ENCODE measurements at regions not wholly inside any gene's neighbourhood (a gene's known extent, or its start where the extent isn't known, plus 50 kb on each side); places are given as distances from the start of the nearest gene placed in this dataset.
"Not testable (repeated sequence)": the region's sequence is repeated elsewhere in the genome, so short reads cannot be mapped to it uniquely, and the experiment has no call there.

GRCh38 chr2:111407632-111408194, 287.0 kb downstream of the BCL2L11 start:
- DNase-seq, result not testable (repeated sequence)

GRCh38 chr2:111410868-111411406, 290.2 kb downstream of the BCL2L11 start:
- DNase-seq, result not testable (repeated sequence)

- not testable (repeated sequence) for DNase-seq
Observed at GRCh38 chr2:111411867-111412681, 291.4 kb downstream of the BCL2L11 start.

- DNase-seq, result not testable (repeated sequence)
Observed at GRCh38 chr2:111412841-111413650, 292.3 kb downstream of the BCL2L11 start.

- not testable (repeated sequence) for DNase-seq
Observed at GRCh38 chr2:111413950-111414349, 293.2 kb downstream of the BCL2L11 start.

- not testable (repeated sequence) for DNase-seq
Observed at GRCh38 chr2:111415765-111416743, 295.3 kb downstream of the BCL2L11 start.

- DNase-seq, result not testable (repeated sequence)
Observed at GRCh38 chr2:111417026-111417425, 296.3 kb downstream of the BCL2L11 start.

- not testable (repeated sequence) for DNase-seq
Observed at GRCh38 chr2:111418091-111418875, 297.6 kb downstream of the BCL2L11 start.

GRCh38 chr2:111420074-111420473, 299.4 kb downstream of the BCL2L11 start:
- DNase-seq, result not testable (repeated sequence)

- not testable (repeated sequence) for DNase-seq
Observed at GRCh38 chr2:111420835-111421234, 300.1 kb downstream of the BCL2L11 start.

- not testable (repeated sequence) for DNase-seq
Observed at GRCh38 chr2:111421949-111422348, 301.2 kb downstream of the BCL2L11 start.

- DNase-seq, result not testable (repeated sequence)
Observed at GRCh38 chr2:111422562-111422961, 301.8 kb downstream of the BCL2L11 start.

- not testable (repeated sequence) for DNase-seq
Observed at GRCh38 chr2:111423184-111423583, 302.5 kb downstream of the BCL2L11 start.

- DNase-seq, result not testable (repeated sequence)
Observed at GRCh38 chr2:111424176-111424575, 303.5 kb downstream of the BCL2L11 start.

- not testable (repeated sequence) for DNase-seq
Observed at GRCh38 chr2:111424851-111425309, 304.2 kb downstream of the BCL2L11 start.

- DNase-seq, result not testable (repeated sequence)
Observed at GRCh38 chr2:111425789-111426201, 305.1 kb downstream of the BCL2L11 start.

- not testable (repeated sequence) for DNase-seq
Observed at GRCh38 chr2:111427346-111427745, 306.6 kb downstream of the BCL2L11 start.

- DNase-seq, result not testable (repeated sequence)
Observed at GRCh38 chr2:111428915-111429314, 308.2 kb downstream of the BCL2L11 start.

- DNase-seq, result not testable (repeated sequence)
Observed at GRCh38 chr2:111429353-111429752, 308.6 kb downstream of the BCL2L11 start.

GRCh38 chr2:111430817-111431661, 310.3 kb downstream of the BCL2L11 start:
- not testable (repeated sequence) for DNase-seq

Measured in DMS153 (cell line).